ENCODE measurements at regions not wholly inside any gene's neighbourhood (a gene's known extent, or its start where the extent isn't known, plus 50 kb on each side); places are given as distances from the start of the nearest gene placed in this dataset.
"Not testable (repeated sequence)": the region's sequence is repeated elsewhere in the genome, so short reads cannot be mapped to it uniquely, and the experiment has no call there.

DNA sequence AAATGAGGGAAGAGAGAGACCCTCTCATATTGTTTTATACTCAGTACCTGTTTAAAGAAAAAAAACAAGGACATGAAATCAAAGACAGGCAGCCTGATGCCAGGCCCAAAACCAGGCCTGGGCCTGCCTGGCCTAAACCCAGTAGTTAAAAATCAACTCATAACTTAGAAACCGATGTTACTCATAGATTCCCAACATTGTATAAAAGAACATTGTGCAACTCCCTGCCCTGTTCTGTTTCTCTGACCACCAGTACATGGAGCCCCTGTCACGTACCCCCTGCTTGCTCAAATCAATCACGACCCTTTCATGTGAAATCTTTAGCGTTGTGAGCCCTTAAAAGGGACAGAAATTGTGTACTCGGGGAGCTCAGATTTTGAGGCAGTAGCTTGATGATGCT lies 291.4 kb upstream of the SGCG start:
- H3K4me1 Mint-ChIP-seq; H3K27me3 ChIP-seq (replicated peaks in 1 of 4; ENCODE audit: control extremely low read depth in 1 of 4, control insufficient read depth in 3 of 4, insufficient read depth in 4 of 4, low read length in 3 of 4); DNase-seq; H3K4me3 Mint-ChIP-seq; H3K4me1 ChIP-seq (ENCODE audit: control insufficient read depth in 2 of 2, insufficient read depth in 2 of 2, low read length in 2 of 2); H3K36me3 ChIP-seq (replicated peaks in 1 of 2; ENCODE audit: control extremely low read depth in 1 of 2, control insufficient read depth in 1 of 2, extremely low read depth in 1 of 2, insufficient read depth in 2 of 2, low read length in 1 of 2); H4K20me1 ChIP-seq (ENCODE audit: control insufficient read depth, insufficient read depth, low read length, poor library complexity, severe bottlenecking); H3K4me2 ChIP-seq (replicated peaks; ENCODE audit: low read depth, low read length, poor library complexity, severe bottlenecking); CTCF ChIA-PET; H3K79me2 ChIP-seq (ENCODE audit: control insufficient read depth, insufficient read depth, low read length); H3K27me3 Mint-ChIP-seq; H3K27ac Mint-ChIP-seq; H3K27ac ChIP-seq (ENCODE audit: low read length in 2 of 2); H3K9me3 ChIP-seq (ENCODE audit: control extremely low read depth in 1 of 3, control insufficient read depth in 2 of 3, insufficient read depth in 1 of 3, low read length in 2 of 3); H2AFZ ChIP-seq (ENCODE audit: insufficient read depth, low read depth, low read length, poor library complexity, severe bottlenecking); intact Hi-C loops (cut with micrococcal nuclease); H3K9ac ChIP-seq (ENCODE audit: low read length); H3K9me3 Mint-ChIP-seq (ENCODE audit: insufficient read depth); H3K4me3 ChIP-seq (ENCODE audit: control extremely low read depth in 1 of 5, extremely low read depth in 1 of 5, insufficient read depth in 1 of 5, low read depth in 2 of 5, low read length in 4 of 5); ATAC-seq (ENCODE audit: low read depth): not testable (repeated sequence)
- POLR2A ChIA-PET = interaction anchor here (0.6 kb wide), 1 partner anchor 154 kb away, joined by 3 read pairs; no protein-coding TSS in a partner anchor
- WGBS (ENCODE audit: insufficient coverage) = 91% methylated on average over 5 of the region's 5 CpGs

DNA sequence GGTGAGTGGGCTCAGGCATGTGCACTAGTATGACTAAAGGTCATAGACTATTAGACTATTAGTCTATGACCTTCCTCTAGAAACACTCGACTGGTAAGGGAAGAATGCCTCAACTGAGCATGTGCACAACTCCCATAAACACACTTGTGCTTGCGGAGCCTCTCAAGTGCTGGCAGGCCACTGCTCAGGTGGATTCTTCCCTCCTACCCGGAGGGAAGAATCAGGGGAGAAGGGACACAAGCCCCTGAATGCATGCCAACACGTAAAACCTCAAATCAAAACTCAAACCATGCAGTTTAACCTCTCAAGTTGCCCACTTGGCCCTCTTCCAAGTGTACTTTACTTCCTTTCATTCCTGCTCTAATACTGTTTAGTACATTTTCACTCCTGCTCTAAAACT lies 287.6 kb upstream of the SGCG start:
- WGBS (ENCODE audit: insufficient coverage) = 30% methylated on average over 2 of the region's 4 CpGs
- no peak for ATAC-seq (ENCODE audit: low read depth)
- Mint-ChIP-seq H3K27ac (no peak overlapping the region), H3K4me3 (no peak overlapping the region), H3K4me1 (no peaks in the 10 kb centered on the region), H3K27me3 (no peaks in the 10 kb centered on the region), H3K9me3 (ENCODE audit: insufficient read depth) (peaks cover 1% of the 10 kb centered on the region)
- Histone ChIP-seq H3K4me1 (ENCODE audit: control insufficient read depth in 2 of 2, insufficient read depth in 2 of 2, low read length in 2 of 2) (no peaks in the 10 kb centered on the region), H3K4me3 (ENCODE audit: control extremely low read depth in 1 of 5, extremely low read depth in 1 of 5, insufficient read depth in 1 of 5, low read depth in 2 of 5, low read length in 4 of 5) (no peak overlapping the region), H3K9ac (ENCODE audit: low read length) (no peak overlapping the region), H3K27ac (ENCODE audit: low read length in 2 of 2) (no peak overlapping the region), H3K36me3 (replicated peaks in 1 of 2; ENCODE audit: control extremely low read depth in 1 of 2, control insufficient read depth in 1 of 2, extremely low read depth in 1 of 2, insufficient read depth in 2 of 2, low read length in 1 of 2) (no peaks in the 10 kb centered on the region), H2AFZ (ENCODE audit: insufficient read depth, low read depth, low read length, poor library complexity, severe bottlenecking) (no peak overlapping the region), H3K4me2 (replicated peaks; ENCODE audit: low read depth, low read length, poor library complexity, severe bottlenecking) (no peak overlapping the region), H3K27me3 (replicated peaks in 1 of 4; ENCODE audit: control extremely low read depth in 1 of 4, control insufficient read depth in 3 of 4, insufficient read depth in 4 of 4, low read length in 3 of 4) (no peaks in the 10 kb centered on the region), H3K9me3 (ENCODE audit: control extremely low read depth in 1 of 3, control insufficient read depth in 2 of 3, insufficient read depth in 1 of 3, low read length in 2 of 3) (peaks cover 0 to 14% (median 0%) of the 10 kb centered on the region in 3 donors), H4K20me1 (ENCODE audit: control insufficient read depth, insufficient read depth, low read length, poor library complexity, severe bottlenecking) (no peaks in the 10 kb centered on the region), H3K79me2 (ENCODE audit: control insufficient read depth, insufficient read depth, low read length) (no peaks in the 10 kb centered on the region)
- no peak for TF ChIP-seq EZH2 (IDR thresholded peaks at IDR 0.05; ENCODE audit: borderline replicate concordance, insufficient read depth, low read depth, low read length, poor library complexity, severe bottlenecking)
- no peak for TF ChIP-seq CTCF (IDR thresholded peaks at IDR 0.05)
- POLR2A ChIA-PET = no interaction called here
- DNase-seq = no peak
- CTCF ChIA-PET = no interaction called here
- intact Hi-C loops (cut with micrococcal nuclease) = no loop called here

All from B cell (primary cell).